HEK293T (cell line): ENCODE measurements at regions not wholly inside any gene's neighbourhood (a gene's known extent, or its start where the extent isn't known, plus 50 kb on each side); places are given as distances from the start of the nearest gene placed in this dataset.

ENCODE experiments used
- CTBP1 ChIP-seq: fragments of 450-650 bp; IDR thresholded peaks from 2 replicates; pipeline ENCODE4 v1.6.1; 2016; ENCODE audit warnings: borderline replicate concordance
- FOXM1 ChIP-seq: fragments of 450-650 bp; IDR thresholded peaks from 2 replicates; pipeline ENCODE4 v1.6.1; 2017; ENCODE audit warnings: mild to moderate bottlenecking, borderline replicate concordance
- LEF1 ChIP-seq: fragments of 450-650 bp; IDR thresholded peaks from 2 replicates; pipeline ENCODE4 v1.6.1; 2017; ENCODE audit warnings: mild to moderate bottlenecking, borderline replicate concordance
- SP1 ChIP-seq: fragments of 450-650 bp; IDR thresholded peaks from 2 replicates; pipeline ENCODE4 v1.6.1; 2017
- SUZ12 ChIP-seq: fragments of 450-650 bp; IDR thresholded peaks from 2 replicates; pipeline ENCODE4 v1.6.1; 2016; ENCODE audit warnings: mild to moderate bottlenecking

GRCh38 chr4:36652857-36653256 lies 371.4 kb downstream of the DTHD1 start:
- TF ChIP-seq CTBP1 = no peak
- TF ChIP-seq SP1 = no peak
- TF ChIP-seq FOXM1 = no peak
- no peak for TF ChIP-seq LEF1
- no peak for TF ChIP-seq SUZ12
